Mesenchymal stem cell (in vitro differentiated cells and primary cell): ENCODE measurements at regions not wholly inside any gene's neighbourhood (a gene's known extent, or its start where the extent isn't known, plus 50 kb on each side); places are given as distances from the start of the nearest gene placed in this dataset.
A peak's percentile ranks its signal among the peaks of the same experiment; 100 is the strongest.

Experiments
- DNase-seq: peaks from one replicate; pipeline ENCODE4 v3.0.0-alpha.2; 2013
- H2AFZ ChIP-seq: one replicate; pipeline ENCODE4 v1.6.1; 2013; ENCODE audit warnings: low read depth, mild to moderate bottlenecking, control low read depth, inconsistent platforms, low read length, moderate library complexity
- H2AK5ac ChIP-seq: 2 replicates; pipeline ENCODE4 v1.6.1; 2013; ENCODE audit warnings: low read length, moderate library complexity, mild to moderate bottlenecking, inconsistent platforms; ENCODE audit not compliant: severe bottlenecking
- H2BK120ac ChIP-seq: one replicate; pipeline ENCODE4 v1.6.1; 2013; ENCODE audit warnings: low read depth, mild to moderate bottlenecking, inconsistent platforms, low read length, moderate library complexity
- H2BK12ac ChIP-seq, 2 experiments: one replicate each; pipeline ENCODE4 v1.6.1; 2013; ENCODE audit warnings: inconsistent platforms in 2 of 2, low read length in 2 of 2, mild to moderate bottlenecking in 2 of 2, moderate library complexity in 2 of 2, control low read depth in 1 of 2
- H2BK15ac ChIP-seq: one replicate; pipeline ENCODE4 v1.6.1; 2013; ENCODE audit warnings: mild to moderate bottlenecking, low read depth, inconsistent platforms; ENCODE audit not compliant: poor library complexity, severe bottlenecking
- H2BK5ac ChIP-seq: 2 replicates; pipeline ENCODE4 v1.6.1; 2013; ENCODE audit warnings: low read depth, mild to moderate bottlenecking, low read length, control low read depth, inconsistent platforms; ENCODE audit not compliant: poor library complexity, severe bottlenecking
- H3K14ac ChIP-seq, 2 experiments: one replicate each; pipeline ENCODE4 v1.6.1; 2013; ENCODE audit warnings: inconsistent platforms in 2 of 2, low read length in 2 of 2, control low read depth in 1 of 2, mild to moderate bottlenecking in 1 of 2, moderate library complexity in 1 of 2
- H3K18ac ChIP-seq, 2 experiments: one replicate each; pipeline ENCODE4 v1.6.1; 2013; ENCODE audit warnings: inconsistent platforms in 2 of 2, low read length in 2 of 2, control low read depth in 1 of 2, low read depth in 1 of 2, mild to moderate bottlenecking in 1 of 2
- H3K23ac ChIP-seq, 2 experiments: one replicate each; pipeline ENCODE4 v1.6.1; 2013; ENCODE audit warnings: inconsistent platforms in 2 of 2, low read length in 2 of 2, mild to moderate bottlenecking in 2 of 2, moderate library complexity in 2 of 2, control low read depth in 1 of 2
- H3K27ac ChIP-seq: 2 replicates; pipeline ENCODE4 v1.5.1; 2013; ENCODE audit warnings: mild to moderate bottlenecking, moderate library complexity, low read length, control low read depth, inconsistent platforms; ENCODE audit not compliant: poor library complexity, severe bottlenecking
- H3K27me3 ChIP-seq, 2 experiments: 2 replicates each; pipeline versions ENCODE4 v1.6.1 to v1.7.0; 2013; ENCODE audit warnings: low read length in 2 of 2, mild to moderate bottlenecking in 2 of 2, moderate library complexity in 2 of 2, control low read depth in 1 of 2, inconsistent platforms in 1 of 2; ENCODE audit not compliant: control insufficient read depth in 1 of 2, insufficient read depth in 1 of 2
- H3K36me3 ChIP-seq, 2 experiments: 2 replicates each; pipeline versions ENCODE4 v1.6.1 to v1.7.0; 2013; ENCODE audit warnings: low read length in 2 of 2, control low read depth in 1 of 2, inconsistent platforms in 1 of 2, low read depth in 1 of 2, mild to moderate bottlenecking in 1 of 2; ENCODE audit not compliant: insufficient read depth in 2 of 2, control insufficient read depth in 1 of 2
- H3K4ac ChIP-seq, 2 experiments: one replicate each; pipeline ENCODE4 v1.6.1; 2013; ENCODE audit warnings: inconsistent platforms in 2 of 2, low read length in 2 of 2, mild to moderate bottlenecking in 2 of 2, moderate library complexity in 2 of 2, control low read depth in 1 of 2, low read depth in 1 of 2
- H3K4me1 ChIP-seq: 2 replicates; pipeline ENCODE4 v1.6.1; 2013; ENCODE audit warnings: low read depth, low read length, control low read depth; ENCODE audit not compliant: control insufficient read depth, insufficient read depth
- H3K4me2 ChIP-seq: 2 replicates; pipeline ENCODE4 v1.6.1; 2013; ENCODE audit warnings: low read length, mild to moderate bottlenecking, inconsistent platforms; ENCODE audit not compliant: poor library complexity, severe bottlenecking
- H3K4me3 ChIP-seq, 2 experiments: 2 replicates each; pipeline versions ENCODE4 v1.5.1 to v1.7.0; 2013; ENCODE audit warnings: low read length in 2 of 2, mild to moderate bottlenecking in 2 of 2, control low read depth in 1 of 2, low read depth in 1 of 2; ENCODE audit not compliant: insufficient read depth in 1 of 2
- H3K79me1 ChIP-seq: replicated peaks from 2 replicates; pipeline ENCODE4 v1.6.1; 2013; ENCODE audit warnings: mild to moderate bottlenecking, control low read depth, low read length, inconsistent platforms; ENCODE audit not compliant: poor library complexity, severe bottlenecking
- H3K9ac ChIP-seq: 2 replicates; pipeline ENCODE4 v1.7.0; 2013; ENCODE audit warnings: mild to moderate bottlenecking, low read length, moderate library complexity
- H3K9me3 ChIP-seq: 2 replicates; pipeline ENCODE4 v1.7.0; 2013; ENCODE audit warnings: mild to moderate bottlenecking, low read length; ENCODE audit not compliant: control insufficient read depth
- H4K8ac ChIP-seq: one replicate; pipeline ENCODE4 v1.6.1; 2013; ENCODE audit warnings: inconsistent platforms, mild to moderate bottlenecking, low read length, moderate library complexity
- H4K91ac ChIP-seq: one replicate; pipeline ENCODE4 v1.6.1; 2013; ENCODE audit warnings: mild to moderate bottlenecking, low read length, inconsistent platforms
- WGBS: methylation state at CpG from one replicate; pipeline ENCODE4 v1.1.7; 2013; ENCODE audit warnings: mixed read lengths; 5-methylcytosine and 5-hydroxymethylcytosine counted together

GRCh38 chr2:20560891-20561636 is 89.8 kb downstream of the HS1BP3 start:
- peak overlapping the region in 1 of 2 experiments; percentile 62 for H3K14ac ChIP-seq
- H3K27ac ChIP-seq, result no peak overlapping the region
- H3K79me1 ChIP-seq, result no peaks in the 10 kb centered on the region
- H3K4ac ChIP-seq, result no peak overlapping the region
- peak overlapping the region; percentile 64 for H4K91ac ChIP-seq
- H3K4me3 ChIP-seq, result no peak overlapping the region
- H2BK12ac ChIP-seq, result peak overlapping the region; percentile 29 to 66
- no peak overlapping the region for H2BK15ac ChIP-seq
- peak overlapping the region; percentile 53 for H2AK5ac ChIP-seq
- 75% methylated on average over 4 of the region's 5 CpGs for WGBS
- no peak overlapping the region for H2BK5ac ChIP-seq
- H3K23ac ChIP-seq, result peak overlapping the region in 1 of 2 experiments; percentile 9
- H3K18ac ChIP-seq, result peak overlapping the region; percentile 40 to 58
- peaks cover 36% of the 10 kb centered on the region for H3K4me1 ChIP-seq
- H3K27me3 ChIP-seq, result no peaks in the 10 kb centered on the region
- DNase-seq, result no peak
- peak overlapping the region; percentile 45 for H2BK120ac ChIP-seq
- no peak overlapping the region for H4K8ac ChIP-seq
- no peaks in the 10 kb centered on the region for H3K9me3 ChIP-seq
- H3K36me3 ChIP-seq, result no peaks in the 10 kb centered on the region
- H3K4me2 ChIP-seq, result no peak overlapping the region
- no peak overlapping the region for H3K9ac ChIP-seq
- H2AFZ ChIP-seq, result no peak overlapping the region

- Histone ChIP-seq H4K8ac (no peak overlapping the region), H3K18ac (peak overlapping the region in 1 of 2 experiments; percentile 68), H2BK120ac (no peak overlapping the region), H2AFZ (no peak overlapping the region), H3K36me3 (no peaks in the 10 kb centered on the region), H2BK15ac (no peak overlapping the region), H3K14ac (no peak overlapping the region), H3K4me1 (peaks cover 40% of the 10 kb centered on the region), H3K23ac (no peak overlapping the region), H4K91ac (peak overlapping the region; percentile 19), H3K9me3 (no peaks in the 10 kb centered on the region), H3K9ac (no peak overlapping the region), H3K27me3 (no peaks in the 10 kb centered on the region), H2BK12ac (peak overlapping the region; percentile 67 to 88), H2AK5ac (peak overlapping the region; percentile 45), H3K79me1 (no peaks in the 10 kb centered on the region), H2BK5ac (no peak overlapping the region), H3K27ac (no peak overlapping the region), H3K4me2 (no peak overlapping the region), H3K4ac (peak overlapping the region in 1 of 2 experiments; percentile 69), H3K4me3 (peak overlapping the region in 1 of 2 experiments; percentile 15)
- 65% methylated on average over 4 of the region's 8 CpGs for WGBS
- DNase-seq, result peak; percentile 86
Measured at GRCh38 chr2:20561637-20562454, 89.1 kb downstream of the HS1BP3 start.

- no peak overlapping the region for H3K4me3 ChIP-seq
- peak; percentile 45 for DNase-seq
- no peak overlapping the region for H3K27ac ChIP-seq
- H3K4ac ChIP-seq, result no peak overlapping the region
- H3K36me3 ChIP-seq, result no peaks in the 10 kb centered on the region
- no peak overlapping the region for H2BK12ac ChIP-seq
- H3K23ac ChIP-seq, result no peak overlapping the region
- no peak overlapping the region for H2BK5ac ChIP-seq
- H3K79me1 ChIP-seq, result no peaks in the 10 kb centered on the region
- peak overlapping the region; percentile 47 for H4K91ac ChIP-seq
- H4K8ac ChIP-seq, result no peak overlapping the region
- no peak overlapping the region for H3K14ac ChIP-seq
- WGBS, result 79% methylated on average over 11 of the region's 14 CpGs
- peaks cover 41% of the 10 kb centered on the region for H3K4me1 ChIP-seq
- H3K4me2 ChIP-seq, result no peak overlapping the region
- no peak overlapping the region for H3K9ac ChIP-seq
- H3K18ac ChIP-seq, result peak overlapping the region in 1 of 2 experiments; percentile 4
- H2AFZ ChIP-seq, result no peak overlapping the region
- peaks cover 0 to 3% of the 10 kb centered on the region in 2 experiments for H3K27me3 ChIP-seq
- H3K9me3 ChIP-seq, result no peaks in the 10 kb centered on the region
- H2BK120ac ChIP-seq, result no peak overlapping the region
- H2AK5ac ChIP-seq, result peak overlapping the region; percentile 33
- peak overlapping the region; percentile 82 for H2BK15ac ChIP-seq
Measured at GRCh38 chr2:20562540-20563225, 88.2 kb downstream of the HS1BP3 start.
